ENCODE measurements at regions not wholly inside any gene's neighbourhood (a gene's known extent, or its start where the extent isn't known, plus 50 kb on each side); places are given as distances from the start of the nearest gene placed in this dataset.
A peak's percentile ranks its signal among the peaks of the same experiment; 100 is the strongest.
"Not testable (repeated sequence)": the region's sequence is repeated elsewhere in the genome, so short reads cannot be mapped to it uniquely, and the experiment has no call there.

DNA sequence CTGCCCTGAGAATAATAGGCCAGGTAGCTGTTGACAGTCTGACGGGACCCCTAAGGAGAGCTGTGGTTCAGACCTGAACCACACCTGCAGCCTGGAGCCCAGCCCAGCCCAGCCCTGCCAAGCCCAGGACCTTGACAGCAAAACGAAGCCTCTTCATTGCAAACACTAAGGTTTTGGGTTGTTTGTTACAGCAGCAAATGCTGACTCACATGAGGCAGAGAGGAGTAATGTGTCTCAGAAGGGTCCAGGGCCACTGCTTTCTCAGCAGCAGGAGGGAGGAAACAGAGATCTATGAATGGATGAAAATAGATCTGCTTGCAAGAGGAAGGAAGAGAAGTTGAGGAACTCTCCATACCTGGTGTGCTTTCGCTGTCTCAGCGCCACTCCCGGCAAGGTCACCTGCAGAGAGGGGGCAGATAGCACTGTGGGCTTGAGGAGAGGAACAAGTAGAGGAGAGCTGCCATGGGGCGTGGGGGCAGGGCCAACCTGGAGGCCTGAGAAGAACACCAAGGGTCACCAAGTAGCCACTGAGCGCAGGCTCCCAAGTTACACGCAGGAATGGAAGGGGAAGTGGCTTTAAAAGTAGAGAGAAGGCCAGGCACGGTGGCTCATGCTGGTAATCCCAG lies 127.2 kb downstream of the ZNF281 start:
- no peak for DNase-seq (ENCODE audit: low spot score)

DNA sequence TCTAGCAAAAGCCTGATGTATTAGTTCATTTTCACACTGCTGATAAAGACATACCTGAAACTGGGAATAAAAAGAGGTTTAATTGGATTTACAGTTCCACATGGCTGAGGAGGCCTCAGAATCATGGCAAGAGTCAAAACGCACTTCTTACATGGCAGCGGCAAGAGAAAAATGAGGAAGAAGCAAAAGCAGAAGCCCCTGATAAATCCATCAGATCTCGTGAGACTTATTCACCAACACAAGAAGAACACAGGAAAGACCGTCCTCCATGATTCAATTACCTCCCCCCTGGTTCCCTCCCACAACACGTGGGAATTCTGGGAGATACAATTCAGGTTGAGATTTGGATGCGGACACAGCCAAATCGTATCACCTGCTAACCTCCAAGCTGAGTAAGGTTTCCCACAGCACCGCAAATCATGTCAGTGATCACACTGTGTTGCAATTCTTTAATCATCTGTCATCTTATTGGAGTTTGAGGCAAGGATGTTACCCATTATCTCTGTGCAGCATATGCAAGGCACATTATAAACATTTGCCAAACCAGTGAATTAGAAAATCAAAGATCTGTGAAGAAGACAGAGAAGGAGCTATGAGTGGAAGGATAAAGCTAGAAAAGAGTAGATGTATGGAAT lies 128.5 kb downstream of the ZNF281 start:
- no peak for DNase-seq (ENCODE audit: low spot score)

DNA sequence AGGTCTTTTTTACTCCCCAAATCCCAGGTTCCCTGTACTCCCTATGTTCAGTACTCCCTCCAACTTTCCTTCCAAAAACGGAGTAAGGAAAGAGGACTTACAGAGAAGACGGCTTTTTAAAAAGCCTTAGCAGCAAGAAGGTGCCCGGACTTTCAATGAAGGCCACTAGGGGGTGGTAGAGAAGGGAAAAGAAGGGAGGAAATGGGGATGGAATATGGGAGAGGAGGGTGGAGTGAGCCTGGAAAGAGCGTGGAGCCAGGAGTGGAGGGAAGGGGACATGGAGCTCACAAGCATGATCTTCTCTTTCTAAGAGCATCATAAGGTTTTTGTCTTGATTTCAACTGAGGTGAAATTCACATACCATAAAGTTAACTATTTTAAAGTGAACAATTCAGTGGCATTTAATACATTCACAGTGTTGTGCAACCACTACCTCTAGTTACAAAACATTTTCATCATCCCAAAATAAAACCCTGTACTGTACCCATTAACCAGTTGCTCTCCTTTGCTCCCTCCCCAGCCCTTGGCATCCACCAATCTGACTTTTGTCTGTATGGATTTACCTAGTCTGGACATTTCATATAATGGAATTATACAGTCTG lies 129.9 kb downstream of the ZNF281 start:
- DNase-seq (ENCODE audit: low spot score), result peak; percentile 55

DNA sequence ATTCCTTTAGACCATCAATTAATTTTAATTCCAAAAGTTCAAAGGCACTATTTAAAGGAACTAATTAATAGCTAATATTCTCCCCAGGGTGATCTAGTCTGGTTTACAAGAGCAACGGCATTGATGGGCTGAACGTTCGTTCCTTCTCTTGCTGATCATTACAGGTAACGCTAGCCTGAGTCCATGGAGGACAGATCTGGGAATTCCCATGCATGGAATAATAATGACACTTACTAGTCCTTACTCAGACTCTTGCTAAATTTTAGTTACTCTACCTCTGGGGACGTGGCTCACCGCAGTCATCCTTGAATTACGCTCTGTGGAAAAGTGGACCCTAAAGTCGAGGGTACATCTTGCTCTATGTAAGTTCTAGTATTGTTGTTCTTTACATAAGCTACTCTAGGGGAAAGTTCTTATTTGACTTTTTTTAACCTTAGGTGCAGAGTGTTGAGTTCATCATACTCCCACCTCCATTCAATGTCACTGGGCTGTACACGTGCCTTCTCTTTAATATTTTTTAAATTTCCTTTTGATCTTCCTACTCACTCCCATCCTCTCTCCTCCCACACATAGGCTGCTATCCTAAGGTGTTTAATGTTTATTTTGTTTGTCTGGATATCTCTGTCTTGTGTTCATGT lies 133.9 kb downstream of the ZNF281 start:
- DNase-seq (ENCODE audit: low spot score), result no peak

DNA sequence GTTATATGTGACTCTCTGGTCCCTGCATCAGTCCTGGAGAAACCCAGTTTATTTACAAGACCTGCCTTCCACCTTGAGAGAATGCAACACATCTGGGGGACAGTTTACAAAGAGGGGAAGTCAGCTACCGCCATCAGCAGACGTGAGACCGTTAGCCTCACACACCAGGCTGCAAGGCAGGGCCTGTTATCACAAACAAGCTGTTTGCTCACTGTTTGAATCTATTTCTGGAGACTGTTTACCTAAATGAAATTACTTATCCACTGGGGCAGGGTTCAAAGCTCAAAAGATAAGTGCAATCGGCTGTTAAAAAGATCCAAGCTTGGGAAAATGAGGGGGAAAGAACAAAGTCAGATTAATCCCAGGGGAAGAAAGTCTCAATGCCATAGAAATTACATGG lies 134.4 kb downstream of the ZNF281 start:
- no peak for DNase-seq (ENCODE audit: low spot score)

DNA sequence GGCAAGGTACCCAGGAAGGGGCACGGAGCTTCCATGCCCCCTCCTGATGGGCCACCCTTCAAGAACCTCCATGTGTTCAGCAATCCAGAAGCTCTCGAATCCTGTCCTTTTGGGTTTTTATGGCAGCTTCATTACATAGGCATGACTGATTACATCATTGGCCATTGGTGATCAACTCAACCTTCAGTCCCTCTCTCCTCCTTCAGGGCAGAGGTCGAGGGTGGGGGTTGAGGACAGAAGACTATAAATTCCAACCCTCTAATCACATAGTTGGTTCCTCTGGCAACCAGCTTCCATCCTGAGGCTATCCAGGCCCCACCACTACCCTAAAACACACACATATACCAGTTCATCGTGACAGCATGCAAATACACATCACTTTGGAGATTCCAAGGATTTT lies 135.7 kb downstream of the ZNF281 start:
- no peak for DNase-seq (ENCODE audit: low spot score)

DNA sequence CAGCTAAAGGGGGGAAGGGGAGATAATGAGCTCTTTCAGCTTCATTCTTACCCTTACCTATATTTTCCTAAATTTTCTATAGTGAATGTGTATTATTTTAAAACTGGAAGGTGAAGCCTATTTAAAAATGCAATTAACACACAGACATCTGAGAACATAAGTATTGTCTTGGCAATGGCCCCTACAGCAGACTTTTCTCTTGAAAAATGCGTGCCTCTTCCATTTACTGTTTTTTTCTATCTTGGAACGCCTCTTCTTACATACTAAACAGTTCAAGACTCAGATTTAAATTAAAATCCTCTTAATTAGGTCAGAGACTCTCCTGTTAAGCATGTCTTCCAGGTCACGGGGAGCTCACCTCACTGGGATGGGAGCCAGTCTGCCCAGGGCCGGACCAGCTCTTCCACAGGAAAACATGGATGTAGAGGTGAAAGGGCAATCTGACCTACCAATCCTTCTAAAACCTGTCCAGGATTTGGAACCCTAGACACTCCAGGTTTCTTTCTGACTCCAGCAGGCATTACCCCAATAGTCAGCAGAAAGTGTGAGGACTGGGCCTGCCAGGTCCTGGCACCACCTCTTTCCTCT lies 137.3 kb downstream of the ZNF281 start:
- DNase-seq (ENCODE audit: low spot score), result no peak

DNA sequence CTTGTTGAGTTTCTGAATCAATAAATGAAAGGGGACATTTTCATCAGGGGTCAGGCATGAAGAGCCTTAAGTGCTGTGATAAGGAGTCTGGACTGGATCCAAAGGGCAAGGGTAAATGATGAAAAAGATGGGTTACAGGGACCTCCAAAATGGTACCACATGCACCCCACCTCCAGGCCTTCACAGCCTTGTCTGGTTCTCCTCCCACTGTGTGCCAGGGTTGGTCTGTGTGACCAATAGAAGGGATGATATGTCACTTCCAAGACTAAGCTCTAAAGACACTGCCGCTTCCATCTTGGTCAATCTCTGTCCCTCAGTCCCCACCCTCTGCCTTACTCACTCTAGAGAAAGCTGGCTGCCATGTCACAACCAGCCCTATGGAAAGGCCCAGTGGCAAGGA lies 140.6 kb downstream of the ZNF281 start:
- no peak for DNase-seq (ENCODE audit: low spot score)

DNA sequence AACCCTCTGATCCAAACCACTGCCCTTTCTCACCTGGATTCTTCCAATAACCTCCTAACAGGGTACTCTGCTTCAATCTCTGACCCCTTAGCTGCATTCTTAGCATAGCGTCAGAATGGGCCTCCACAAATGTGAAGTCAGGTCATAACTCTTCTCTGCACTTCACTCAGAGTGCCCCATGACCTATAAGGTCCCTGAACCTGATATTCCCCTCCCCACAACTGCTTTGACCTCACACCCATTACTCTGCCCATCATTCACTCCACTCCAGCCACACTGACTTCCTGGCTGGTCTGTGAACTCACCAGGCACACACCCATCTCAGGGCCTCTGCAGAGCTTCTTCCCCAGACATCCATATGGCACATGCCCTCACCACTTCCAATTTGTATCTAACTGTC lies 141.9 kb downstream of the ZNF281 start:
- no peak for DNase-seq (ENCODE audit: low spot score)

DNA sequence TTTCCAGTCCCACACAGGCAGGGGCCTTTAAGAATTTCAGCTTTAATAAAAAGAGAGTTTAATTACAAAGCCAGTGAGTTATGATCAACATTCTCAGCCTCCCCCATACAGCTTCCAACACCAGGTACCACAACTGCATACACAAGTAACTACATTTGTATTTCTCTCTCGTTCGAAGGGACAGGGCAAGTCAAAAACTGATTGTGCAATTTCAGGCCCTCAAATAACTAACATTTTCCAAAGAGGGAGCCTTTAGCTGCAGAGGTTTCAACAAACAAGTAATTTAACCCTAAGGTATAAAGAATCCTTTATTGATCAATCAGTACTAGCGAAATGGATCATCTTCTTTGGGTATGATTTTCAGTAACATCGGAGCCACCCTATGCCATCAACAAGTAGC lies 142.4 kb downstream of the ZNF281 start:
- no peak for DNase-seq (ENCODE audit: low spot score)

DNA sequence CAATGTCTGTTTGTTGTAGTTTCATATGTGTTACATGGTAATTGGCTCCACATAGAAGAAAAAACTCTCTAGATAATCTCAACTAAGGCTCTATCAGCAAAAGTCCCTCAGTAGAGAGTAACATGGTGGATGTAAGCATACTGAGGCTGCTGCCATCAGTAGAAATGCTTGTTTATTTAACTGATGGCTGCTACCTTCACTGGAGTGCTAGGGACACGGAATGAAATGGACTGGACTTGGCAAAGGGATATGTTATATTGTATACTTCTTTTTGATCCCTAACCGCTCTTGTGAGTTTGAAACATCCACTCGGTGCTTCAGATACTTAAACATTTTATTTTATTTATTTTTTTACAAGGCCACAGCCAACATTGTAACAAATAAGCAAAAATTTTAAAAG lies 143.0 kb downstream of the ZNF281 start:
- no peak for DNase-seq (ENCODE audit: low spot score)

DNA sequence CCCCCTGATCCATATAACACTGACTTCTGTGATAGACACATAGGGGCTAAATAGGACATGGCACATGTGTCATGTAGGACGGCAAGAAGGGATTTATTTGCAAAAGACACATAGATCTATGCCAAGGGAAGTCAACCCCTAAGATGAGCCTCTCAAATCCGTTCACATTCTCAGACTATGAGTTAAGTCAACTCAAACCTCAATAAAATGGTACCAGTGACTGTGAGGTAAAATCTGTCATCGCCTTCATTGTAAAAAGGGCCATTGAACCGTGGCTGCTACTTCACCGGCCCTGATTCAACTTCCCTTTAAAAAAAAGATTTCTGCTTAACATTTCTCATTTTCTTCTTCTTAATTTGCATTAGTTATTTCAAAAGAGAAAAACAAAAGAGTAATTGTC lies 144.0 kb downstream of the ZNF281 start:
- DNase-seq (ENCODE audit: low spot score), result no peak

DNA sequence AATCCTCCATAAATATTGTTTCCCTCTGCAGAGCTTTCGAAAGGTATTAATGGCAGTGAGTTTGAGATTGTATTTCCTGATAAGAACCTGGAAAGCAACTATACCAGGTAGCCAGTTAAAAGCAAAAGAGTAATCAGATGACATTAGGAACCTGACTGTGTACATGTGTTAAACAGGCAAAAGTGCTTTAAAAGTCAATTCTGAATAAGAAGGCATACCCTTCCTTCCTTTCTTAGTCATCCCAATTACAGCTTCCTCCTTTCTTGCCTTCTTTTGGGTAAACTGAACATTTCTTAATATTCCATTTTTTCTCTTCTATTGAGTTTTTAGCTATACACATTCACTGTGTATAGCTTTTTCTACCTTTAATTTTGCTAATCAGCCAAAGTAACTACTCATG lies 144.7 kb downstream of the ZNF281 start:
- DNase-seq (ENCODE audit: low spot score), result no peak

DNA sequence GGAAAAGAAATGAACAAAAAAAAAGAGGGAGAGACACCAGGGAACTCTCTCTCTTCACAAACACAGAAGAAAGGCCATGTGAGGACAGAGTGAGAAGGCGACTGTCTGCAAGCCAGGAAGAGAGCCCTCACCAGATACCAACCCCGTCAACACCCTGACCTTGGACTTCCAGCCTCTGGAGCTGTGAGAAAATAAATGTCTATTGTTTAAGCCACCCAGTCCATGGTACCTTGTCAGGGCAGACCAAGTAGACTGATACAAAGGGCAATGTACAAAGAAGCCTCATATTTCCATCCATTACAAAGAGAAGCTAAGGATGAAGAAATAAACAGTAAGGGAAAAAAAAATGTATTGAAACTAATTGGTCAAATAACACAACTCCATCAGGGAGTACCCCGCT lies 146.6 kb downstream of the ZNF281 start:
- no peak for DNase-seq (ENCODE audit: low spot score)

DNA sequence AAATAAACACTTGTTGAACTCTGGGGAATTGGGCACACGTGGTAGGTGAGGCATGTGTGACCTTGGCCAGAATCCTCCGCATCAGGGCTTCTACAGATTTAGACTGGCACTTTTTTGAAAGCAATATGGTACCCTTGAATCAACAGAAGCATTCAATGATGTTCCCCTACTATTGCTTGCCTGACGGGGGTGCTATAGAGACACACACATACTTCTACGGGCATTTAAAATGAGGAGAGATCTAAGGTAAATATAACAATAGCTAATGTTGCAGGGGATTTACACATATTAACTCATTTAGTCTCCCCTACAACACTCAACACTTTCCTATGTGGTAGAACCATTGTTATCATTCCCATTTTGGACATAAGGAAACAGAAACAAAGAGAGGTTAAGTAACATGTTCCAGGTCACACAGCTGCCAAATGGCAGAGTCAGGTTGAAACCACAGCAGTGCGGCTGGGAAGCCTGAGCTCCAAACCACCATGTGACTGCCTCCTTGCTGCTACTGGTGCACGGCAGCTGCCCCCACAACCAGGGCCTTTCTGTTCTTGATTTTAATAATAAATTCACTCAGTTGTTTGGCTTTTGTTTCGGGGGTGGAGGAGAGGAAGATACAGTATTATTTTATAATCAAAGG lies 147.4 kb downstream of the ZNF281 start:
- DNase-seq (ENCODE audit: low spot score), result no peak

DNA sequence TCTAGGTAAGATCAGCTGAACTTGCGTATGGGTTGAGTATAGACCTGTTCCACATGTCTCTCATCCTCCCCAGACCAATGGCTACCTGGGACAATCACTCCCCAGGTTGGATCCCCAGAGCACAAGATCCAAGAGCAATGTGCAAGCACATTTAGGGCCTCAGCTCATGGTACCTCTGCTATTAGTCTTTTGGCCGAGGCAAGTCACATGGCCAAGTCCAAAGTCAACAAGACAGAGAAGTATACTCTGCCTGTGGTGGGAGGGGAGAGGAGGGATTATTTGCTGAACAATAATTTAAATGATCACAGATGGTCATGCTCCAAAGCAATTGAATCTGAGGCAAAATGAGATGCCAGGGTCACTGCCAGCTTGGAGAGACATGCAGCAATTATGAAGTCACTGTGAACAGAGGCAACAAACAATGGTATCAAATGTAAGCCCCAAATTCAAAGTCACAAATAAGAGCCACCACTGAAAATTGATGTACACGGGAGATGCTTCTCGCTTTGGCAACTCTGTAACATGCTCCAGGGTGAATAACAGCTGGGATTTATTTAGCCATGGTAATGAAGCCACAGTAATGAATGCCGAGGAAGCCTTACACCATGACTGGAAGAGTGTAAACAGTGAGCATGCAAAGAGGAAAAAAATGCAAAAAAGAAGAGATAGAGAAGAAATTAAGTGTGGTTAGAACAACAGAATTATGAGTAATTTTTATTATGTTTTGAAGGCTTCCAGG lies 149.1 kb downstream of the ZNF281 start:
- DNase-seq (ENCODE audit: low spot score), result no peak

DNA sequence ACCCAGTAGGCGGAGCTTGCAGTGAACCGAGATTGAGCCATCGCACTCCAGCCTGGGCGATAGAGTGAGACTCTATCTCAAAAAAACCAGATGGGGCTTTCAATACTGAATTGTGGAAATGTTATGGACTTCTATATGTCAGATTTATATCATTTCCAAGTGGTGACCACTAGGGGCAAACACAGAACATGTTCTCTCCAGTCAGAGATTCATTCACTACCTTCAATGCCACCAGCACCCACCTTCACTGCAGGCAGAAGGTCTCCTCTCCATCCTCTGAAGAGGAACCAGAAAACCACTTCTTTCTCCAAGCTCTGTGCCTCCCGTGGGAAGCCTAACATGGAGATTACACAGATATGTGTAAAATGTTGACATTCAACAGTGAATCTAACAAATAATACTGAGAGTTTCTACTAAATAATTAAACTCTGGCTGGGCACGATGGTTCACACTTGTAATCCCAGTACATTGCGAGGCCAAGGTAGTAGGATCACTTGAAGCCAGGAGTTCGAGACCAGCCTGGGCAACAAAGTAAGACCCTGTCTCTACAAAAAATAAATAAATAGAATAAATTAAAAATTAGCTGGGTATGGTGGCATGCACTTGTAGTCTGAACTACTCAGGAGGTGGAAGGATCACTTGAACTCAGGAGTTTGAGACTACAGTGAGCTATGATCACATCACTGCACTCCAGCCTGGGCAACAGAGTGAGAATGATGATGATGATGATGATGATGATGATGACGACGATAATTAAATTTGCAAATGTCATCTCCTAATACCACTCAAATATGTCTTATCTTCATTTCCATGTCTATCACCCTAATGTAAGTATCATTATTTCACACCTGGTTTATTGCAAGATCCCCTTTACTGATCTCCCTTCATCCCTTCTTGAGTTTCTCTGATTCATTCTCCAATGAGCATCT lies 151.1 kb downstream of the ZNF281 start:
- DNase-seq (ENCODE audit: low spot score), result peak; percentile 18

DNA sequence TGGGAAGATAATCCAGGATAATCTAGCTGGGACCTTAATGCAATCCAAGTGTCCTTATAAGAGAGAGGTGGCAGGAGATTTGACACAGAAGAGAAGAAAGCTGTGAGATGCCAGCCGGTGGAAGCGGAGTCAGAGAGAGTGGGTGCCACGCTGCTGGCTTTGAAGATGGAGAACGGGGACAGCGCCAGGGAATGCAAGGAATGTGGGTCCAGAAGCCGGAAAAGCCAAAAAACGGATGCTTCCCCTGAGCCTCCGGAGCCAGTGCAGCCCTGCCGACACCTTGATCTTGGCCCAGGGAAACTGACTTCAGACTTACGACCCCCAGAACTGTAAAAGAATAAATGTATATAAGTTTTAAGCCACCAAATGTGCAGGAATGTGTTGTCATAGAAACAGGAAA lies 152.6 kb downstream of the ZNF281 start:
- DNase-seq (ENCODE audit: low spot score), result no peak

DNA sequence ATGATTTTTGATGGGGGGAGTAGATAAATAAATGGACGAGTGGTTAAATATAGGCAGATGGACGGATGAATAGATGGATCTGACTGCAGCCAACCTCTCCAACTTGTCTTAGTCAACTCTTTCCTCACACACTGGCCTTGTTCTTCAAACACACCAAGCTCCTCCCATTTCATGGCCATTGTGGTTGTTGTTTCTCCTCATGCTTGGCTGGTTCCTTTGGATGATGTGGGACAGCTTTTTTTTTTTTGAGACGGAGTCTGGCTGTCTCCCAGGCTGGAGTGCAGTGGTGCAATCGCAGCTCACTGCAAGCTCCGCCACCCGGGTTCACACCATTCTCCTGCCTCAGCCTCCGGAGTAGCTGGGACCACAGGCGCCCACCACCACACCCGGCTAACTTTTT lies 155.2 kb downstream of the ZNF281 start:
- not testable (repeated sequence) for DNase-seq (ENCODE audit: low spot score)

DNA sequence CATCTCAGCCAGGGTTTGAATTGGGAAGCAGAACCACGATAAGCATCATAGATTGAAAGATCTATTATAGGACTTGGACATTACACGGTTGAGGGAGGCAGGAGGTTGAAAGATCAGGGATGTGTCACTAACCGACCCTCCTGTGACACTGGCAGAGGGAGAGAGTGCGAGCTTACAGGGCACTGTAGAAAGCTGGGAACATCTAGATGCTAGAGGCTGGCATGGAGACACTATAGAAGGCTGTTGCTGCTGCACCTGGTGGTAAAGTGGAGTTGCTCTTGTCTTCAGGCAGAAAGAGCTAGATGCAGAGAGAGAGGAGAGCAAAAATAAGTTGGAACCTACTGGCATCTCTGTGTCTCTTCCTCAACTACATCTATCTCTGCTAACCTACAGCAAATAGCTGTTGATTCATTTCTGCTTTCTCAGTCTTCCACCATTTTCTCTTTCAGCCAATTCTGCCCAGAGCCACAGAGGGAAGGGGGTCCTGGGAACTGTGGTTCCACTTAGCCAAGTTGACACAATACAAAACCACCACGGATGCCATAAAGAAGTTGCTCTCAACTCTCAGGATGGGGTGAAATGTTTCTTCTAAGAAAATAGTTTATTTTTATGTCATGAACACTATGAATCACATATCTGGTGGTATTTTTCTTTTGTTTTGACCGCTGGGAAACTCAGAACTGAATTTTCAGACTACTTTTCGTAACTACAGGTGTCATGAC lies 155.9 kb downstream of the ZNF281 start:
- DNase-seq (ENCODE audit: low spot score), result no peak
